Eye (tissue), 1 donor: ENCODE measurements at regions not wholly inside any gene's neighbourhood (a gene's known extent, or its start where the extent isn't known, plus 50 kb on each side); places are given as distances from the start of the nearest gene placed in this dataset.
A peak's percentile ranks its signal among the peaks of the same experiment; 100 is the strongest.

ENCODE experiments used
- DNase-seq: peaks from one replicate; pipeline ENCODE4 v3.0.0-alpha.2; 2015

GRCh38 chr2:239608723-239609122, 207.9 kb upstream of the HDAC4 start:
- peak; percentile 45 for DNase-seq

- no peak for DNase-seq
Observed at GRCh38 chr2:239608260-239608659, 207.4 kb upstream of the HDAC4 start.

- DNase-seq: no peak
Observed at GRCh38 chr2:239607517-239608191, 206.8 kb upstream of the HDAC4 start.

- DNase-seq: no peak
Observed at GRCh38 chr2:239606741-239607516, 206.1 kb upstream of the HDAC4 start.

GRCh38 chr2:239605976-239606375, 205.2 kb upstream of the HDAC4 start:
- no peak for DNase-seq

- DNase-seq: no peak
Observed at GRCh38 chr2:239605409-239605808, 204.6 kb upstream of the HDAC4 start.

- DNase-seq: no peak
Observed at GRCh38 chr2:239604861-239605260, 204.0 kb upstream of the HDAC4 start.

GRCh38 chr2:239603411-239604356, 202.9 kb upstream of the HDAC4 start:
- DNase-seq: no peak

- DNase-seq: no peak
Observed at GRCh38 chr2:239602290-239603282, 201.8 kb upstream of the HDAC4 start.

- no peak for DNase-seq
Observed at GRCh38 chr2:239601880-239602279, 201.1 kb upstream of the HDAC4 start.

GRCh38 chr2:239601201-239601851, 200.5 kb upstream of the HDAC4 start:
- peak; percentile 21 for DNase-seq

- DNase-seq: no peak
Observed at GRCh38 chr2:239600650-239601049, 199.8 kb upstream of the HDAC4 start.

GRCh38 chr2:239600001-239600593, 199.3 kb upstream of the HDAC4 start:
- DNase-seq: peak; percentile 30

GRCh38 chr2:239599299-239599698, 198.5 kb upstream of the HDAC4 start:
- no peak for DNase-seq

- no peak for DNase-seq
Observed at GRCh38 chr2:239598732-239599090, 197.9 kb upstream of the HDAC4 start.

GRCh38 chr2:239598011-239598731, 197.4 kb upstream of the HDAC4 start:
- DNase-seq: no peak

GRCh38 chr2:239597216-239597615, 196.4 kb upstream of the HDAC4 start:
- DNase-seq: no peak

- no peak for DNase-seq
Observed at GRCh38 chr2:239596792-239597191, 196.0 kb upstream of the HDAC4 start.

- DNase-seq: peak; percentile 64
Observed at GRCh38 chr2:239596253-239596652, 195.4 kb upstream of the HDAC4 start.

- no peak for DNase-seq
Observed at GRCh38 chr2:239595726-239596125, 194.9 kb upstream of the HDAC4 start.
